ENCODE measurements at regions not wholly inside any gene's neighbourhood (a gene's known extent, or its start where the extent isn't known, plus 50 kb on each side); places are given as distances from the start of the nearest gene placed in this dataset.

DNA sequence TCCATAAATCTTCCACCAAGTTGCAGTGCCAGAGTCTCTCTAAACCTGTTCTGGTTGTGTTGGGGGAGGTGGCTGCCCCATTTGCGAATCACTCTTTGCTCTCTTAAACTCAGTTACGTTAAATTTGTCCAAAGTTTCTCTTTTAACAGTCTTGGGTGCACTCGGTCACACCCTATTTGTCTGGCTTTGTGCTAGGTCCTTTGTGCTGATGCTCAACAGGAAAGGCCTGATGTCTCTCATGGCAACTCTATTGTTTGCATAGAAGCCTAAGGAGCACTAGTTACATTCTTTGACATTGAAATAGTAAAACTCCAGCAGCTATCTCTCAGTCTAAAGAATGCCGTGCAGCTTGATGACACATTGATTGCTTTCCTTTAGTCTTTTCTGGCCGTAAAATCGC lies 105.1 kb downstream of the TRMT11 start:
- TF ChIP-seq, protein P1, sequence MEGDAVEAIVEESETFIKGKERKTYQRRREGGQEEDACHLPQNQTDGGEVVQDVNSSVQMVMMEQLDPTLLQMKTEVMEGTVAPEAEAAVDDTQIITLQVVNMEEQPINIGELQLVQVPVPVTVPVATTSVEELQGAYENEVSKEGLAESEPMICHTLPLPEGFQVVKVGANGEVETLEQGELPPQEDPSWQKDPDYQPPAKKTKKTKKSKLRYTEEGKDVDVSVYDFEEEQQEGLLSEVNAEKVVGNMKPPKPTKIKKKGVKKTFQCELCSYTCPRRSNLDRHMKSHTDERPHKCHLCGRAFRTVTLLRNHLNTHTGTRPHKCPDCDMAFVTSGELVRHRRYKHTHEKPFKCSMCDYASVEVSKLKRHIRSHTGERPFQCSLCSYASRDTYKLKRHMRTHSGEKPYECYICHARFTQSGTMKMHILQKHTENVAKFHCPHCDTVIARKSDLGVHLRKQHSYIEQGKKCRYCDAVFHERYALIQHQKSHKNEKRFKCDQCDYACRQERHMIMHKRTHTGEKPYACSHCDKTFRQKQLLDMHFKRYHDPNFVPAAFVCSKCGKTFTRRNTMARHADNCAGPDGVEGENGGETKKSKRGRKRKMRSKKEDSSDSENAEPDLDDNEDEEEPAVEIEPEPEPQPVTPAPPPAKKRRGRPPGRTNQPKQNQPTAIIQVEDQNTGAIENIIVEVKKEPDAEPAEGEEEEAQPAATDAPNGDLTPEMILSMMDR (IDR thresholded peaks at IDR 0.05; ENCODE audit: low read depth, low read length), result no peak
- Histone ChIP-seq H3K9me3 (ENCODE audit: low read depth) (no peaks in the 10 kb centered on the region), H3K27me3 (no peaks in the 10 kb centered on the region), H3K36me3 (no peaks in the 10 kb centered on the region), H3K4me3 (no peak overlapping the region), H3K27ac (no peak overlapping the region), H3K4me1 (ENCODE audit: low read depth) (no peaks in the 10 kb centered on the region)
- no peak for DNase-seq (ENCODE audit: low read depth in 1 of 2, low spot score in 1 of 2)

DNA sequence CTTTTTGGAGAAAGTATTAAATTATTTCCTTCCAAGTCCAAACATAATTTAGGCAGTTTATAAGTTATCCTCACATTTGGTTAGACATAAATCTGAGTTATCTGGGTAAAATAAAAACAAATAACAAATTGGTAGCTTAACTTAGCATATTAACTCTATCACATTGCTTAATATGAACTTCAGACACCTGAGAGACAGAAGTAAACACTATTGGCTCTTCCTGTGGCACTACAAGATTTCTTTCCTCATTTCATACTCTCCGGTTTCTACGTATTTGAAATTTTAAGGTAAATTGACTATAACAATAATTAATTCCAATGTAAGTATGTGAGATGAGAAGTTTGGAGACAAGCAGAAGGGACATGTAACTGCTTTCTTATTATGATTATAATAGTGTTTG lies 106.8 kb downstream of the TRMT11 start:
- no peaks in the 10 kb centered on the region for H3K9me3 ChIP-seq (ENCODE audit: low read depth)
- no peaks in the 10 kb centered on the region for H3K4me1 ChIP-seq (ENCODE audit: low read depth)
- no peak overlapping the region for H3K27ac ChIP-seq
- H3K4me3 ChIP-seq, result no peak overlapping the region
- no peaks in the 10 kb centered on the region for H3K27me3 ChIP-seq
- DNase-seq (ENCODE audit: low read depth in 1 of 2, low spot score in 1 of 2), result no peak
- H3K36me3 ChIP-seq, result no peaks in the 10 kb centered on the region
- TF ChIP-seq, protein P1 (IDR thresholded peaks at IDR 0.05; ENCODE audit: low read depth, low read length), result no peak

DNA sequence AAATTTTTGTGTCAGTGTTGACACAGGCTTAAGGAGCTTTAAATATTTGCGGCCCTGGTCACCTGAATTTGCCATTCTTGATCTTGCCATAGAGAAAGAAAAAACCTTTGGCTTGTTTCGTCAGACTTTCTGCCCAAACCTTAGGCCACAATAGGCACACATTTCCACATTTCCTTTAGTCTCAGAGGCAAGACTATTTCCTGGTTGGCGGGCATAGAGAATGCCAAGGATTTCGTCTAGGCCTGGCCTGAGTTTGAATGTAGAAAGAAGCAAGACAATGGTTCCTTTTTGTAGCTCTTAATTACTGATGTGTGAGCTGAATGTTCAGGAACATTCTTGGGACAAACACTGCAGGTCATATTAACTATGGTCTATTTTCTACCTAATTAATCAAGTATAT lies 108.1 kb downstream of the TRMT11 start:
- TF ChIP-seq, protein P1 (IDR thresholded peaks at IDR 0.05; ENCODE audit: low read depth, low read length), result no peak
- Histone ChIP-seq H3K27me3 (no peaks in the 10 kb centered on the region), H3K4me3 (no peak overlapping the region), H3K27ac (no peak overlapping the region), H3K36me3 (no peaks in the 10 kb centered on the region), H3K4me1 (ENCODE audit: low read depth) (no peaks in the 10 kb centered on the region), H3K9me3 (ENCODE audit: low read depth) (no peaks in the 10 kb centered on the region)
- DNase-seq (ENCODE audit: low read depth in 1 of 2, low spot score in 1 of 2), result no peak

DNA sequence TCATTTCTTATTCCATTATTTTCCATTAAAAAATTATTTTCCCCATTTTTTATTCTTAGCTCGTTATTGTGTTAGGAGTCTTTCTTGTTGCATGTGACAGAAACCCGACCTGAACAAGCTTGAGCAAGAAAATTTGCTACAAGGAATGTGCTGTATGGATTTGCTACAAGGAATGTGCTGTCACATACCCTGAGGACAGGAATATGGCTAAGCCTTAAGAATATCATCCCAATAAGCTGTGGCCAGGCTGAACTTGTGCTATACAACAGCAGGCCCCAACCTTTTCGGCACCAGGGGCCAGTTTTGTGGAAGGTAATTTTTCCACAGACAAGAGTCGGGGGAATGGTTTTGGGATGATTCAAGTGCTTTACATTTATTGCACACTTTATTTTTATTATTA lies 114.0 kb downstream of the TRMT11 start:
- H3K9me3 ChIP-seq (ENCODE audit: low read depth), result no peaks in the 10 kb centered on the region
- no peaks in the 10 kb centered on the region for H3K27me3 ChIP-seq
- no peaks in the 10 kb centered on the region for H3K4me1 ChIP-seq (ENCODE audit: low read depth)
- H3K27ac ChIP-seq, result no peak overlapping the region
- DNase-seq (ENCODE audit: low read depth in 1 of 2, low spot score in 1 of 2), result no peak
- no peak overlapping the region for H3K4me3 ChIP-seq
- TF ChIP-seq, protein P1 (IDR thresholded peaks at IDR 0.05; ENCODE audit: low read depth, low read length), result no peak
- H3K36me3 ChIP-seq, result no peaks in the 10 kb centered on the region

DNA sequence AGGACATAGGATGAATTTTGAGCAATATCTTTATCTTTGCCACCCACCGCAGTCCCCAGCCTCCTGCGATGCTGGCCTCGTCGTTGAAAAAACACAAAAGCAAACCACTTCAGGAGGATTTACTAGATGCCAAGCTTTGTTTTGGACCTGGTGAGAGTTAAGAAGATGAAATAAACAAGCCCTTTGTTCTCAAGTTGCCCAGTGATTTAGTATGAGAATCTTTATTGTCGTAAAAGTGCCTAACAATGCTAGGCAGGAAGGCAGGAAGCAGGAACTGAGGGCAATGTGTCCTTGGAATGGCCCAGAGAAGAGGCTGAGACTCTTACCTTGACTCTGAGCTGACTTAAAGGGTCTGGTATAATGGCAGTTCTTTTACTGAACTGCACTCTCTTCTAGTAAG lies 116.0 kb downstream of the TRMT11 start:
- Histone ChIP-seq H3K9me3 (ENCODE audit: low read depth) (no peaks in the 10 kb centered on the region), H3K4me1 (ENCODE audit: low read depth) (no peaks in the 10 kb centered on the region), H3K36me3 (no peaks in the 10 kb centered on the region), H3K4me3 (no peak overlapping the region), H3K27ac (no peak overlapping the region), H3K27me3 (peaks cover 5% of the 10 kb centered on the region)
- DNase-seq (ENCODE audit: low read depth in 1 of 2, low spot score in 1 of 2), result no peak
- TF ChIP-seq, protein P1 (IDR thresholded peaks at IDR 0.05; ENCODE audit: low read depth, low read length), result no peak

DNA sequence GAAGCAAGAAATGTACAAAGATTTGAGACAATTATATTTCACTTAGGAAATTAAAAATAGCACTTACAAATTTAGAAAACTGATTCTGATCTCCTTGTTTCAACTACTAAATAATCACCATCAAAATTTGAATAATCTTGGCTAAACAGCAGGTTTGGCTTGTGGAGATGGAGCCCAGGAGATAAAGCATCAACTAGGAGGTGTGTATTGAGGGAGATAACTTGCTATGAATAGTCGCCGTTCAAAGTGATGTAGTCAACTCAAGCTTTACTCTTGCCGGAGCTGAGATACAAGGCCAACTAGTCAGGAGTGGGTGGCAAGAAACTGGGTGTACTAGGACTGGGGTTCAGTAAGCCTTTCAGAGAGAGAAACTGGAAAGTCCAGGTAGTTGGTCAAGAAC lies 117.7 kb downstream of the TRMT11 start:
- Histone ChIP-seq H3K4me1 (ENCODE audit: low read depth) (no peaks in the 10 kb centered on the region), H3K9me3 (ENCODE audit: low read depth) (no peaks in the 10 kb centered on the region), H3K27ac (no peak overlapping the region), H3K27me3 (peaks cover 16% of the 10 kb centered on the region), H3K4me3 (no peak overlapping the region), H3K36me3 (no peaks in the 10 kb centered on the region)
- TF ChIP-seq, protein P1 (IDR thresholded peaks at IDR 0.05; ENCODE audit: low read depth, low read length), result no peak
- DNase-seq (ENCODE audit: low read depth in 1 of 2, low spot score in 1 of 2), result no peak
